ENCODE measurements at regions not wholly inside any gene's neighbourhood (a gene's known extent, or its start where the extent isn't known, plus 50 kb on each side); places are given as distances from the start of the nearest gene placed in this dataset.
"Not testable (repeated sequence)": the region's sequence is repeated elsewhere in the genome, so short reads cannot be mapped to it uniquely, and the experiment has no call there.

DNA sequence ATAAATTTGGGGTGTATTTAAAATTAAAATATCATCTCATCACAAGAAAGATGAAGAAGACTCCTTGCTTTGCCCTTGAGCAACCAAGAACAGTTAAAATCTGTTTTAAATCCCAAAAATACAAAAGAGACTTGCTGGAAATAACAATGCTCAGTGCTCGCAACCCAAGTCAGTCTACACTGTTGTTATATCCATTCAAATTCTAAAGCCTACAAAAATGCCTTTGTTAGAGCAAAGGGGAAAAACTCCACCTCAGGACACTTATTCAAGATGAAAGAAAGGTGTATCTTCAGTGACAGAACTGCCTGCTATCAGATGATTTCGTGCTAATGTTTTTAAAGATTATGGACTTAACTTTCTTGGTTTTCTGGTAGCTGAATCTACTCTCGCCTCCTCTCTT, 111.9 kb upstream of the TANK start:
- Mint-ChIP-seq H3K27me3 (peaks cover 9% of the 10 kb centered on the region), H3K4me3 (no peak overlapping the region), H3K27ac (no peak overlapping the region), H3K4me1 (ENCODE audit: low read depth) (no peaks in the 10 kb centered on the region), H3K36me3 (ENCODE audit: low read depth) (no peaks in the 10 kb centered on the region), H3K9me3 (no peaks in the 10 kb centered on the region)
- intact Hi-C loops (cut with micrococcal nuclease): no loop called here

DNA sequence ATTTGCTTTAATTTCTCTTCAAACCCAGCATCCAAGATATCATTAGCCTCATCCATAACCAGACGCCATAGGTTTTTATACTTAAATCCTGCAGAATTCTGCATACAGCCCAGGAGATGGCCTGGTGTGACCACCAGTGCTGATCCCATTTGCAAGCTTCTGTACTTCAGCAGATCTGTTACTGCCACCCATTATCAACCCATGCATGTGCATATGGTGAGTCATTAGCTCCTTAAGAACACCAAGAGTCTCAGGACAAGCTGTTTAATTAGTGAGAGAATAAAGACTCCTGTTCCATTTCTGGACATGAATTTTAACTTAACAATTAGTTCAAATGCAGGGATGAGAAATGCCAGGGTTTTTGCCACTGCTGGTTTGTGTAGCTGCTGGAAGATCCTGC, 110.7 kb upstream of the TANK start:
- intact Hi-C loops (cut with micrococcal nuclease): no loop called here
- Mint-ChIP-seq H3K27me3 (peaks cover 9% of the 10 kb centered on the region), H3K27ac (no peak overlapping the region), H3K4me3 (no peak overlapping the region), H3K9me3 (no peaks in the 10 kb centered on the region), H3K36me3 (ENCODE audit: low read depth) (no peaks in the 10 kb centered on the region), H3K4me1 (ENCODE audit: low read depth) (no peaks in the 10 kb centered on the region)

DNA sequence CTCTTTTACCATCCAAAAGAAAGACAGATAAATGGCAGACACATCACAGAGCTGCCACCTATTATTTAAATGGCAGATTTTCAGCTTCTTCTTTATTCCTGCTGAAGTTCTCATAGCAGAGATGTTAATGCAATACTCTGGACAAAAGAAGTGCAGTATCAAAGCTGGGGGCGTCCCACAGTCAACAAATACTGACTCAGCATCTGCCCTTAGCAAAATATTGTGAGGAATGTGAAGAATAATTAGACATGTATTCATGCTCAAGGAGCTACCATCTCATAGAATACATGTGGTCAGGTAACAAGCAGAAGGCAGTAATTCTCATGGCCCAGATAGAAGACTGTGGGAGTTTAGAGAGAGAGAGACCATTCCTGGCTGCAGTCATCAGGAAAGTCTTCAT, 108.0 kb upstream of the TANK start:
- intact Hi-C loops (cut with micrococcal nuclease): no loop called here
- Mint-ChIP-seq H3K27ac (no peak overlapping the region), H3K36me3 (ENCODE audit: low read depth) (no peaks in the 10 kb centered on the region), H3K9me3 (peaks cover 8% of the 10 kb centered on the region), H3K27me3 (peaks cover 13% of the 10 kb centered on the region), H3K4me1 (ENCODE audit: low read depth) (no peaks in the 10 kb centered on the region), H3K4me3 (no peak overlapping the region)

DNA sequence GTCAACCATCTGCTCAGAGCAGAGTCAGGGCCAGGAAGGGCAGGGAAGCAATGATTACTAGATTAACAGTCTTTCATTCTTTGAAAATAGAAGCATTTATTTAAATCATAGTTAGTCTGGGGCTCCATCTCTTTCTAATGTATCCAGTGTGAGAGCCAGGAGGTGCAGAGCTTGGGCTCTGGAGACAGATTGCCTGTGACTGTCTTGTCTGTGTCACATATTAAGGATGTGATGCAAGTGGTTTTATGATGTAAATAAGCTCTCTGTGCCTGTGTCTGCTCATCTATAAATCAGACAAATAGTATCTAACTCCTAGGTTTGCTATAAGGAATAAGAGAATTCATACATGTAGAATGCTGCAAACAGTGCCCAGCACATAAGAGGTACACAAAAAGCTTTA, 104.9 kb upstream of the TANK start:
- H3K9me3 Mint-ChIP-seq: peaks cover 8% of the 10 kb centered on the region
- H3K36me3 Mint-ChIP-seq (ENCODE audit: low read depth): no peaks in the 10 kb centered on the region
- H3K27me3 Mint-ChIP-seq: peaks cover 9% of the 10 kb centered on the region
- no peaks in the 10 kb centered on the region for H3K4me1 Mint-ChIP-seq (ENCODE audit: low read depth)
- H3K4me3 Mint-ChIP-seq: no peak overlapping the region
- intact Hi-C loops (cut with micrococcal nuclease): no loop called here
- H3K27ac Mint-ChIP-seq: no peak overlapping the region

GRCh38 chr2:161059388-161059787, 100.8 kb upstream of the TANK start:
- Mint-ChIP-seq H3K36me3 (ENCODE audit: low read depth) (no peaks in the 10 kb centered on the region), H3K9me3 (peaks cover 8% of the 10 kb centered on the region), H3K27ac (no peak overlapping the region), H3K27me3 (peaks cover 7% of the 10 kb centered on the region), H3K4me1 (ENCODE audit: low read depth) (peaks cover 6% of the 10 kb centered on the region), H3K4me3 (no peak overlapping the region)
- intact Hi-C loops (cut with micrococcal nuclease): no loop called here

DNA sequence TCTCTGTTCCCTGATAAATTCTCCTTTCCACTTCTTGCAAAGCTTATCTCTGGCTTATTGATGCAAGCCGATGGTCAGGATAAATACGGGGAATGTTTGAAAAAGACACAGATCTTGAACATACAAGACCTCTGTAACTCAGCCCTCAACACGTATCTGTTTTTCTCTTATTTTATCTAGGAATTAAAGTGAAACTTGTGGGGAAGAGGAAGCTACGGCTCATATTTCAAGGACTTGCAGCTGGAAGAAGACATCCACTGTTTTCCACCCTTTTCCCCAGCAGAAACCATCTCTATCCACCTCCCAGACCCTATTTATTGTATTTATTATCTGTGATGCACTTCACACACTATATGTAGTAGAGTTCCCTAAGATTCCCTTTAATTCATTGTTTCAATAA, 98.4 kb upstream of the TANK start:
- intact Hi-C loops (cut with micrococcal nuclease): loop anchor here (5.0 kb wide), 2 partner anchors 76 to 211 kb away; no protein-coding TSS in a partner anchor
- Mint-ChIP-seq H3K4me3 (no peak overlapping the region), H3K27ac (no peak overlapping the region), H3K27me3 (peaks cover 2% of the 10 kb centered on the region), H3K36me3 (ENCODE audit: low read depth) (no peaks in the 10 kb centered on the region), H3K4me1 (ENCODE audit: low read depth) (peaks cover 6% of the 10 kb centered on the region), H3K9me3 (peaks cover 1% of the 10 kb centered on the region)

- Mint-ChIP-seq H3K27ac (peak overlapping the region; percentile 10), H3K36me3 (ENCODE audit: low read depth) (no peaks in the 10 kb centered on the region), H3K27me3 (peaks cover 2% of the 10 kb centered on the region), H3K4me1 (ENCODE audit: low read depth) (peaks cover 6% of the 10 kb centered on the region), H3K9me3 (no peaks in the 10 kb centered on the region), H3K4me3 (no peak overlapping the region)
- intact Hi-C loops (cut with micrococcal nuclease): loop anchor here (5.0 kb wide), 2 partner anchors 74 to 209 kb away; no protein-coding TSS in a partner anchor
Observed at GRCh38 chr2:161063157-161063945, 96.9 kb upstream of the TANK start.

DNA sequence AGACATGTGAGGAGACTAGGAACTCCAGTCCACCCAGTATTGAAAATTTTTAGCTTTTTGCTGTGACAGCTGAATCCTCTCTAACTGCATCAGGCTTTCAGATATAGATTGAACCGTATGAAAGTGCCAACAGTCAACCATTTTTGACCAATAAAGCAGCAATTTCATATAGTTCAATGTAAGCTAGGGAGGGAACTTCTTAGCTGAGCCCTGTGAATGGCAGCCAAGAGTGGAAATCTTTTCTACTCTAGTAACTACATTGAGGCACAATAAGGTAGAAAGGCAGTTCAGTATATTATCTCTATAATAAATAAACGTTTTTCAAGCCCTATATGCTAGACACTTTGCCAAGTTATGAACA, 96.3 kb upstream of the TANK start:
- peak overlapping the region; percentile 10 for H3K27ac Mint-ChIP-seq
- H3K36me3 Mint-ChIP-seq (ENCODE audit: low read depth): no peaks in the 10 kb centered on the region
- H3K4me1 Mint-ChIP-seq (ENCODE audit: low read depth): peaks cover 6% of the 10 kb centered on the region
- intact Hi-C loops (cut with micrococcal nuclease): loop anchor here (5.0 kb wide), 2 partner anchors 73 to 208 kb away; no protein-coding TSS in a partner anchor
- H3K4me3 Mint-ChIP-seq: no peak overlapping the region
- H3K27me3 Mint-ChIP-seq: peaks cover 2% of the 10 kb centered on the region
- H3K9me3 Mint-ChIP-seq: no peaks in the 10 kb centered on the region

DNA sequence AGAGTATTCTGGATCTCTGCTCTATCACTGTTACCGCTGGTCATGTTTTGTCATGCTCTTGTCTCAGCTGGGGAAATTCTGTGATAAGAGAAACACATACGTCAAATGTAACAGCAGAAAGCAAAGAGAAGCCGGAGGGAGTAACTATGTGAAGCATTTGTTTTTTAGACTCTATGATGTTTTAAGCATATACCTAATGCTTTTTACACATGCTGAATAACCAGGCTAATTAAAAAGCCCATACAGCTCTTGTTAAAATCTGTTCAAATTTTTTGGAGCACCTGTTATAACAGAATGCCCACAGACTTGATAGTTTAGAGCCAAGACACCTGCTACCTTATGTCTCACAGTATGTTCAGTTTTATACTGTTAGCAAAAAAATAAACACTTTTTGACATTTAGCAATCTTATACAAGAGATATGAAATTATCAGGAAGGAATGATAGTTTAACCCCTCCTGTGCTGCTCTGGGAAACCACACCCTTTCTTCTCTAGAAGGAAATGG, 92.3 kb upstream of the TANK start:
- no peak overlapping the region for H3K4me3 Mint-ChIP-seq
- H3K36me3 Mint-ChIP-seq (ENCODE audit: low read depth): no peaks in the 10 kb centered on the region
- H3K27ac Mint-ChIP-seq: no peak overlapping the region
- intact Hi-C loops (cut with micrococcal nuclease): no loop called here
- no peaks in the 10 kb centered on the region for H3K9me3 Mint-ChIP-seq
- H3K4me1 Mint-ChIP-seq (ENCODE audit: low read depth): peaks cover 6% of the 10 kb centered on the region
- H3K27me3 Mint-ChIP-seq: no peaks in the 10 kb centered on the region

- Mint-ChIP-seq H3K9me3 (no peaks in the 10 kb centered on the region), H3K27me3 (no peaks in the 10 kb centered on the region), H3K4me1 (ENCODE audit: low read depth) (peaks cover 2% of the 10 kb centered on the region), H3K27ac (no peak overlapping the region), H3K4me3 (no peak overlapping the region), H3K36me3 (ENCODE audit: low read depth) (no peaks in the 10 kb centered on the region)
- intact Hi-C loops (cut with micrococcal nuclease): no loop called here
Observed at GRCh38 chr2:161068670-161069069, 91.6 kb upstream of the TANK start.

DNA sequence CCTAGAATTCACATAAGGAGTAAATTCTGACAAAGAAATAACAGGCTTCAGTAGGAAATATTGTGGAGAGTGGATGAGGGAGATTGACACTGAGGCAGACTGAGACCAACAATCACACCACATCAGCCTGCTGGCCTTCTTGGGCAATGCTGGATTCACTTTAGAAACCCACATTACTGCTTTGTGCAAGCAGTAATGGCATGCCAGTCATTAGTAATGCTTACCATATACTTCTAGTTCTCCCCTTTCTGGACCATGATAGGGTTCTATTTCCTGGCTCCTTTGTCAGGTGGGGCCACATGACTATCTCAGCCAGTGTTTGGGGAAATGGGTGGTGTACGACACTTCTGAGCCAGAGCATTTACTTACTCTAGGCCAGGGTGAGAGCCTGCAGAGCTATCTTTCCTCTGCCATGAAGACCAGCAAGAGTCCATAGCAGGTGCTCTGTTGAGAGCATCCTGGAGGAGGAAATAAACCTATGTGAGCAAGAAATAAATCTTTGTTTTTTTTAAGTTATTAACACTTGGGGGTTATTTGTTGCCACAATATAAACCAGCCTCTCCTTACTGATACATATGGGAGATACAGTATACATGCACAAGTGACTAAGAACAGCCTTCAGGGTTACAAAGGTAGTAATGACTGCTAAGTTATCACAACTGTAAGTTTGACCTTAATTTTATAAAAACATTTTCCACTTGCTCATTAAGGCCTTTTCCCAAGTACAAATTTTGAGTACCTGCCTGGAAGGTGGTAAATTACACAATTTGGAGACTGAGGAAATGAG, 89.3 kb upstream of the TANK start:
- Mint-ChIP-seq H3K4me1 (ENCODE audit: low read depth) (no peaks in the 10 kb centered on the region), H3K27ac (no peak overlapping the region), H3K36me3 (ENCODE audit: low read depth) (no peaks in the 10 kb centered on the region), H3K4me3 (no peak overlapping the region), H3K9me3 (no peaks in the 10 kb centered on the region), H3K27me3 (no peaks in the 10 kb centered on the region)
- intact Hi-C loops (cut with micrococcal nuclease): no loop called here

GRCh38 chr2:161072436-161072835, 87.8 kb upstream of the TANK start:
- intact Hi-C loops (cut with micrococcal nuclease): not testable (repeated sequence)

GRCh38 chr2:161075701-161076100, 84.5 kb upstream of the TANK start:
- intact Hi-C loops (cut with micrococcal nuclease): no loop called here

More at GRCh38 chr2:161072436-161072835, 87.8 kb upstream of the TANK start:
- not testable (repeated sequence) for H3K27ac Mint-ChIP-seq; H3K36me3 Mint-ChIP-seq (ENCODE audit: low read depth); H3K4me3 Mint-ChIP-seq; H3K9me3 Mint-ChIP-seq; H3K27me3 Mint-ChIP-seq
- H3K4me1 Mint-ChIP-seq (ENCODE audit: low read depth): peaks cover 12% of the 10 kb centered on the region

GRCh38 chr2:161076936-161077335, 83.3 kb upstream of the TANK start:
- Mint-ChIP-seq H3K27ac (peak overlapping the region; percentile 91), H3K4me3 (peak overlapping the region; percentile 37), H3K27me3 (no peaks in the 10 kb centered on the region), H3K36me3 (ENCODE audit: low read depth) (no peaks in the 10 kb centered on the region), H3K4me1 (ENCODE audit: low read depth) (peaks cover 29% of the 10 kb centered on the region), H3K9me3 (no peaks in the 10 kb centered on the region)
- intact Hi-C loops (cut with micrococcal nuclease): loop anchor here (1.0 kb wide), 2 partner anchors 59 to 83 kb away; partner anchors contain the start of gene TANK

More at GRCh38 chr2:161075701-161076100, 84.5 kb upstream of the TANK start:
- no peaks in the 10 kb centered on the region for H3K9me3 Mint-ChIP-seq
- no peak overlapping the region for H3K4me3 Mint-ChIP-seq
- no peaks in the 10 kb centered on the region for H3K27me3 Mint-ChIP-seq
- no peak overlapping the region for H3K27ac Mint-ChIP-seq
- peaks cover 29% of the 10 kb centered on the region for H3K4me1 Mint-ChIP-seq (ENCODE audit: low read depth)
- H3K36me3 Mint-ChIP-seq (ENCODE audit: low read depth): no peaks in the 10 kb centered on the region

Measured in dendritic cell treated with granulocyte-macrophage colony-stimulating factor and Interleukin-4, amounts not matched to agents 40 ng/mL and 50 ng/mL, for 4 days (primary cell).